GM19452 (cell line): ENCODE measurements at regions not wholly inside any gene's neighbourhood (a gene's known extent, or its start where the extent isn't known, plus 50 kb on each side); places are given as distances from the start of the nearest gene placed in this dataset.
"Not testable (repeated sequence)": the region's sequence is repeated elsewhere in the genome, so short reads cannot be mapped to it uniquely, and the experiment has no call there.

Experiments used
- ATAC-seq: cut with Tn5 transposase; IDR thresholded peaks from one replicate; pipeline ENCODE4 v1.9.1; 2021; ENCODE audit not compliant: unreplicated experiment

DNA sequence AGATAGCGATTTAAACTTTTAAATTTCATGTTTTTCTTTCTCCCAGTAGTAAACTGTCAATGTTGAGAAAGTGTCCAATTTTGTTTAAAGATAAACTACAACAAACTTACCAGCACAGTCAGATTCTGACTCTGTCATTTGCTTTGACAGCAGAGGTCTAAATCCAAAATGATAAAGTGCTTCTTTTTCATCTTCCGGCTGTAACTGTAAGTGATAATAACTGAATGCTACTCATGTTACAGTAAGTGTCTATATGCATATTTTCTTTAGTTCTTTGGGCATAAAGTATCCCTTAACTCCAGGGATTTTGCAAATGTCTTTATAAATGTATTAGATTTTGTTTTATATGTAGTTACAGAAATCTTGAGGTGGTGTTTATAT lies 610.4 kb downstream of the RFPL4B start:
- ATAC-seq = no peak

- ATAC-seq = not testable (repeated sequence)
Measured at GRCh38 chr6:112960130-112960529, 613.0 kb downstream of the RFPL4B start.

GRCh38 chr6:112967974-112968373 lies 620.8 kb downstream of the RFPL4B start:
- no peak for ATAC-seq

GRCh38 chr6:112971651-112972050 lies 624.5 kb downstream of the RFPL4B start:
- no peak for ATAC-seq

GRCh38 chr6:112974931-112975330 lies 627.8 kb downstream of the RFPL4B start:
- not testable (repeated sequence) for ATAC-seq

DNA sequence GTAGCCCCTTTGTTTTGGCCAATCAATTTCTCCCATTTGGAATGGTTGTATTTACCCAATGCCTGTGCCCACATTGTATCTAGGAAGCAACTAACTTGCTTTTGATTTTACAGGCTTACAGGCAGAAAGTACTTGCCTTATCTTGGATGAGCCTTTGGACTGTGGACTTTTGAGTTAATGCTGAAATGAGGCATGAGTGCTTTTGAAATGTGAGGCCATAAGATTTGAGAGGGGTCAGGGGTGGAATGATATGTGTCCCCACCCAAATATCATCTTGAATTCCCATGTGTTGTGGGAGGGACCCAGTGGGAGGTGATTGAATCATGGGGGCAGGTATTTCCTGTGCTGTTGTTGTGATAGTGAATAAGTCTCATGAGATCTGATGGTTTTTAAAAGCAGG lies 629.4 kb downstream of the RFPL4B start:
- not testable (repeated sequence) for ATAC-seq

DNA sequence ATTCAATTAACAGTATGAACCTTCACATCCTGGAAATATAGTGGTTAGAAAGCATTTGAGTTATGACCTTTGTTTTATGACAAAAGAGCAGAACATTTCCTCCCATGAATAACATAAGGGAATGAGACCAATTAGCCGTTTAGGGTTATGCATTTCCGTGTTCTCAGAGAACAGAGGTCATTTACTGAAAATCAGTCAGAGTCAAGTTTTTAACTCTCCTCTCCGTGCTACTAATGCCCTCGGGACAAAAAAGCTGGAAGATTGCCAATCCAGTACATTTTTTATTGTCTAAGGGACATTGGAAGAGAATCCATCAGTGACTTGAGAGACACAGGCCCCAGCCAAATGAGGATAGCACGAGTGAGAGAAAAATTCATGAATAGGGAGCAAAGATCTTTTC lies 632.7 kb downstream of the RFPL4B start:
- no peak for ATAC-seq

DNA sequence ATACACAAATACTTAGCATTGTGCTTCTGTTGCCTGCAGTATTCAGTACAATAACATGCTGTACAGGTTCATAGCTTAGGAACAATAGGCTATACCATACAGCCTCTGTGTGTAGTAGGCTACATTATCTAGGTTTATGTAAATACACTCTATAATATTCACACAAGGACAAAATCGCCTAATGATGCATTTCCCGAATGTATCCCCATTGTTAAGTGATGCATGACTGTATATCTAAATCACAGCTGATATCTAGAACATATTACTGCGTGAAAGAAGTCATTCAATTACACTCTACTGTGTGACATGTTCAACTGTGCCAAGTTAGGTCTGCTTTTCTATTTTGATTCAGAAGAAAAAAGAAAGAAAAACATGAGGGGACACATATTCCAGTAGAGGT lies 633.5 kb downstream of the RFPL4B start:
- ATAC-seq = no peak

DNA sequence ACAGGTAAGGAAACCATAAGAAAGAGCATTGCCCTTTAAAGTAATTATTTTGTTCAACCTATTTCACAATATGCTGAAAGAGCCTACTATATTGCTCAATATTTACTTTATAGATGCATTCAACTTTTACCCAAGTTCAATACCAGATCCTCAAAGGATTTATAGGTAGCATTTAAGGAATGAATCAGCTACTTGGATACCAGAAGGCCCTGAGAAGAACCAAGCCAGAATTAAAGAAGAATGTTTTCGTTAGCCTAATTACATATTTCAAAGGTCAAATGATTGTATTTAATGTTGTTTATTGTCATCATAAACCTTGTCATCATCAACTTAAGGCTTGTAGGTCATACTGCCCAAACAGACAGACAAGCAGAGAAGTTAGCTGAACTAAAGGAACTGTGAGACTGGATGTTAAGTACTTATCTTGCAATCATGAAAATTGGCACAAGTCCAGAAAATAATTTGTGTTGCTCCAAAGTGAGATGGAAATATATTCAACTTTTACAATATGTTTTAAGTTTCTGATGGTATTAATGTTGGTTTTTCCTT lies 636.7 kb downstream of the RFPL4B start:
- ATAC-seq = no peak

GRCh38 chr6:112984899-112985298 lies 637.8 kb downstream of the RFPL4B start:
- ATAC-seq = no peak

- ATAC-seq = no peak
Measured at GRCh38 chr6:112986321-112986720, 639.2 kb downstream of the RFPL4B start.

DNA sequence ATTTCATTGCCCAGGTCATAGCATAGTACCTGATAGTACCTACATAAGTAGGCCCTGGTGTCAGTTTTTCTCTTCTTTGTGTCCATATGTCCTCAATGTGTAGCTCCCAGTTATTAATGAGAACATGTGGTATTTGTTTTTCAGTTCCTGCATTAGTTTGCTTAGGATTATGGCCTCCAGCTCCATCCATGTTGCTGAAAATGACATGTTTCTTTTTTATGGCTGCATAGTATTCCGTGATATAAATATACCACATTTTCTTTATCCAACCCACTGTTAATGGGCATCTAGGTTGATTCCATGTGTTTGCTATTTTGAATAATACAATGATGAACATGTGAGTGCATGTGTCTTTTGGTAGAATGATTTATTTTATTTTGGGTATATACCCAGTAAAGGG lies 641.6 kb downstream of the RFPL4B start:
- ATAC-seq = no peak

GRCh38 chr6:112990971-112991370 lies 643.8 kb downstream of the RFPL4B start:
- ATAC-seq = no peak

GRCh38 chr6:112991912-112992311 lies 644.8 kb downstream of the RFPL4B start:
- ATAC-seq = no peak

DNA sequence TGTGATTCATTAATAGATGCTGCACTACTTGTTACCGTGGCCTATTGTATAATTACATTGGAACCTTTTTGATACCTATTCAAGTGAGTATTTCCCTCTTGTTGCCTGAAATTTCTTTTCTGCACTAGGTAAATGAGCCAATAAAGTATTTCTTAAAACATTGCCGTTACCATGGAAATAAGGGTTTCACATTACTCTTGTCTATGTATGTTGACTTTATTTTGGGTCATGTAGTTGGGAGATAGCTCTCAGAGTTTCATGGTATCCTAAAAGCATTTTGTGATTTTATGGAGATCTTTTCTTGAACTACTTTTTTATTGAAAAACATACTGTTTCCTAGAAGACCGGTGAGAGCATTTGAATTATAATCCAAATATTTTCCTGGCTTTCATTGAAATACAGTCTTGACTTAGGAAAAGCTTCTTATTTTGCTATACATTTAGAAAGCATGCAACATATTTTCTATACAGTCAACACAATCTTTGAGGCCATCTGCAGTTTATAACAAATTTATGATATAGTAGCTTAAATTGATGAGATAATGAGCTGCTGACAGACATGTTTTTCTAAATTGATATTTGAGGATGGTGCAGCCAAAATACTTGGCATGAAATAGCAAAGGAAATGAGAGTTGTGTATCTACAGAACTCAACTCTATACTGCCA lies 650.4 kb downstream of the RFPL4B start:
- ATAC-seq = no peak

DNA sequence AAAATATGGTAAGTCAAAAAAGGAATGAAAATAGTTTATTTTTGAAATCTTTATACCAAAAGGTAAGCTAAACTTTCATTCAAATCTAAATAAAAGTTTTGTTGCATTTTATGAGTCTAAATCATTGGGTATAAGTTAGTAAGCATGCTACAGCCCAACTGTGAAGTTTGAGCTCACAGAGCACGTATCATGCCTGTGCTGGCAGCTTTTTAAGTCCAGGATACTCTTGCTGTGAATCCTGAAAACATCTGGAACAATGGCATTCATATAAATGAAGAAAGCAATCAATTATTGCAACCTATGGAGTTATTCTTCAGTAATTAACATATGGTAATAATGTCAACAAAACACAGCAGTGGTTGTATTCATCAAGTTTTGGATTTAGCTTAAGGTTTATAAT lies 656.9 kb downstream of the RFPL4B start:
- ATAC-seq = no peak

- ATAC-seq = no peak
Measured at GRCh38 chr6:113004470-113005270, 657.5 kb downstream of the RFPL4B start.

DNA sequence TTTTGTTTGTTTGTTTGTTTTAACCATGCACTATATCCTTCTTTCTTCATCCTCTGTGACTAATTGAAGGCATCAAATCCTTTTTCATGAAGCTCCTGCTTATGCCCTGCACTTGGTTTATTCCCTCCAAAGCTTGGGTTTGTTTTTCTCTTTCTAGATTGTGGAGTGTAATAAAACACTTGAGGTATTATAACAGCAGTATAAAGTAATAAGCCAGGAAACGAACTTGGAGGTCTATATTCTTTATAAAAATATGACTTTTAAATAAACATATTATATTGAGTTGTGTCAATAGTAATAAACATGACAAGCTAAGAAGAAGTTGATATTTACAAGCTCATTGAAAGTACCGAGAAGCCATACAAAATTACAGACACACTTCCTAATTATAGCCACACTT lies 659.4 kb downstream of the RFPL4B start:
- no peak for ATAC-seq

DNA sequence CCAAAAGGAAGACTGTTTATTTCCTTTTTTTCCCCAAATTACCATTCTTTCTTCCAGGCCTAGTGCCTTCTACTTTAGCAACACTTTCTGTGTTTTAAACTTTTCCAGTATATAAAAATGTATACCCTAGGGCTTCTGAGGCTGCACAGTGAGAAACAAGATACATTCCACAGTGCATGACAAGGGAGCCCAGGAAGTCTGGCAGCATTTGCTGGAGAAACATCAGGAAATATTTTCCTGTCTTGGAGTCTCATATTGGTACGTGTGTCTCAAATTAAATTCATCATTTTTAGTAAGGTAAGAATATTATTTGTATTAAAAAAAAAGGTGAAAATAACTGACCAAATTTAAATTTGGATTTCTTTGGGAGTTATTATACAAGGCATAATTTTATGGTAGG lies 662.6 kb downstream of the RFPL4B start:
- no peak for ATAC-seq

- ATAC-seq = no peak
Measured at GRCh38 chr6:113010196-113010989, 663.3 kb downstream of the RFPL4B start.

GRCh38 chr6:113011389-113011788 lies 664.3 kb downstream of the RFPL4B start:
- no peak for ATAC-seq

DNA sequence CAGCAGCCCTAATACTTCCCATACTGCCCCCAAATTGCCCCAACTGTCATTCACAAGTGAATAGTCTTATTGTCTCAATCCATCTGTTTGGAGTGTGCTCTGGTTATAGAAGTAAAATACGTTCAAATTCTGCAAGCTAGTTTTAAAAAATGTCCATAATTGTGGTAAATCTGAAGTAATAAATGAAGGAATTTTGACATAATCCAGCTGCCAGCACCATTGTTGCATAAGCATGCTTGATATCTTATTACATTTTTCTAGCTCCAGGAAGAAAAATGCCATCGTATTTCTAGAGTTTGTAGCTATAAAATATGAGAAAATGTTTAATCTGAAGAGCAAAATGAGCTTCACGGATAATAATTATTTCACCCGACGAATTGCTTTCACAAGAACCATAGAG lies 664.7 kb downstream of the RFPL4B start:
- ATAC-seq = no peak
